Liver (tissue), 3 donors: ENCODE measurements at regions not wholly inside any gene's neighbourhood (a gene's known extent, or its start where the extent isn't known, plus 50 kb on each side); places are given as distances from the start of the nearest gene placed in this dataset.
"Not testable (repeated sequence)": the region's sequence is repeated elsewhere in the genome, so short reads cannot be mapped to it uniquely, and the experiment has no call there.

Experiments used
- CTCF ChIP-seq: fragments of 150-350 bp; IDR thresholded peaks from 2 replicates; pipeline ENCODE4 v1.5.1; 2017; ENCODE audit warnings: improper control_type of control experiment, low read depth, low read length; ENCODE audit not compliant: missing input control
- FOXA1 ChIP-seq: IDR thresholded peaks from 2 replicates; pipeline ENCODE4 v1.6.1; 2016; ENCODE audit warnings: antibody characterized with exemption
- NR2F2 ChIP-seq: IDR thresholded peaks from 2 replicates; pipeline ENCODE4 v1.6.1; 2016; ENCODE audit warnings: antibody characterized with exemption
- REST ChIP-seq: IDR thresholded peaks from 2 replicates; pipeline ENCODE4 v1.6.1; 2016; ENCODE audit warnings: antibody characterized with exemption, mild to moderate bottlenecking
- RXRA ChIP-seq, 2 donors: IDR thresholded peaks; 2 replicates each; pipeline ENCODE4 v1.6.1; 2017 to 2018; ENCODE audit warnings: antibody characterized with exemption in 2 of 2, mild to moderate bottlenecking in 1 of 2
- TF ChIP-seq, protein P1 (sequence below): IDR thresholded peaks from 2 replicates; pipeline ENCODE4 v1.6.1; 2016; ENCODE audit warnings: antibody characterized with exemption
- donor health status: healthy.
- donor health status: healthy.

GRCh38 chr17:28266547-28266920 lies 52.5 kb upstream of the TMEM97 start:
- TF ChIP-seq CTCF; NR2F2; REST; FOXA1; RXRA (IDR thresholded peaks at IDR 0.05): not testable (repeated sequence)
- TF ChIP-seq, protein P1, sequence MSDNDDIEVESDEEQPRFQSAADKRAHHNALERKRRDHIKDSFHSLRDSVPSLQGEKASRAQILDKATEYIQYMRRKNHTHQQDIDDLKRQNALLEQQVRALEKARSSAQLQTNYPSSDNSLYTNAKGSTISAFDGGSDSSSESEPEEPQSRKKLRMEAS = not testable (repeated sequence)
